ENCODE measurements at regions not wholly inside any gene's neighbourhood (a gene's known extent, or its start where the extent isn't known, plus 50 kb on each side); places are given as distances from the start of the nearest gene placed in this dataset.
"Not testable (repeated sequence)": the region's sequence is repeated elsewhere in the genome, so short reads cannot be mapped to it uniquely, and the experiment has no call there.

DNA sequence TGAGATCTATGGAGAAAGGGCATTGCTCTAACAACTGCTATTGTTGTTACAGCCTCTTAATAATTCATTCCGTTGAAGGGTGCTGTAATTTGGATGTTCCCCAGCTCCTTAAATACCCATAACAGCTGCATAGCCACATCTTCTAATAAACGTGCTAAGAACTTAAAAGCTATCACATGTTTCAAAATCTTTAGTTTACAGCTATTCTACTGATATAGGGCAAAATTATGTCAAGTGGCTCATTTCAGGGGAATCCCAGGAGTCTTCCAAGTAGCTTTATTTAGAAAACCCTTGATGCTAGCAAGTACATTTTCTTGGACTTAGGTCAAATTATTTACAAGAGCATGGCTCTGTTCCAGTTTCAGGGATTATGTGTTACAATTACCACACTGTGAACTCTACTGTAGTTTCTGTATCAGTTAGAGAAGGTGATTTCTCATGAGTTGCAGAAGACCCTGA, 990.4 kb upstream of the ACO1 start:
- DNase-seq (peak in 2 of 4 donors; percentile 36 to 64), ATAC-seq (peak; percentile 21)
- TF ChIP-seq, protein P1, sequence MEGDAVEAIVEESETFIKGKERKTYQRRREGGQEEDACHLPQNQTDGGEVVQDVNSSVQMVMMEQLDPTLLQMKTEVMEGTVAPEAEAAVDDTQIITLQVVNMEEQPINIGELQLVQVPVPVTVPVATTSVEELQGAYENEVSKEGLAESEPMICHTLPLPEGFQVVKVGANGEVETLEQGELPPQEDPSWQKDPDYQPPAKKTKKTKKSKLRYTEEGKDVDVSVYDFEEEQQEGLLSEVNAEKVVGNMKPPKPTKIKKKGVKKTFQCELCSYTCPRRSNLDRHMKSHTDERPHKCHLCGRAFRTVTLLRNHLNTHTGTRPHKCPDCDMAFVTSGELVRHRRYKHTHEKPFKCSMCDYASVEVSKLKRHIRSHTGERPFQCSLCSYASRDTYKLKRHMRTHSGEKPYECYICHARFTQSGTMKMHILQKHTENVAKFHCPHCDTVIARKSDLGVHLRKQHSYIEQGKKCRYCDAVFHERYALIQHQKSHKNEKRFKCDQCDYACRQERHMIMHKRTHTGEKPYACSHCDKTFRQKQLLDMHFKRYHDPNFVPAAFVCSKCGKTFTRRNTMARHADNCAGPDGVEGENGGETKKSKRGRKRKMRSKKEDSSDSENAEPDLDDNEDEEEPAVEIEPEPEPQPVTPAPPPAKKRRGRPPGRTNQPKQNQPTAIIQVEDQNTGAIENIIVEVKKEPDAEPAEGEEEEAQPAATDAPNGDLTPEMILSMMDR (IDR thresholded peaks at IDR 0.05) = no peak
- no peaks in the 10 kb centered on the region for H3K27me3 ChIP-seq
- intact Hi-C loops (cut with DNase I) = no loop called here
- no peak overlapping the region for H3K4me3 ChIP-seq
- H3K9me3 ChIP-seq = no peaks in the 10 kb centered on the region
- no peak overlapping the region for H3K27ac ChIP-seq
- H3K4me1 ChIP-seq = no peaks in the 10 kb centered on the region
- H3K36me3 ChIP-seq = no peaks in the 10 kb centered on the region

DNA sequence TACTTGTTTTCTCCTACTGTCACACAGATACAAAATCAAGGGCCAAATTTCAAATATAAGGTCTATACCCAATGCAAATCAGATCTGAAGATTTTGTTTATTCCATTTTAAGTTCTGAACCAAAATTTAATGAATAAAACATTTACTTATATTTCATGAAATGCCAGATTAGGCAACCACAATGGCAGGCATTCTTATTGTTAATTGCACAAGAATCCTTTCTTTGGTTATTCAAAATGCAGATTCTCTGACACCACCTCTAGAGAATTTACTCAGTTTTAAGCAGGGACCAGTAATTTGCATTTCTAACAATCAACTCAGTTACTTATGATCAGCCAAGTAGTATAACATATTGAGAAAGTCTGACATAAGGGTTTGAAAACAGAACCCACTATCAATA, 972.4 kb upstream of the ACO1 start:
- Histone ChIP-seq H3K36me3 (no peaks in the 10 kb centered on the region), H3K4me3 (no peak overlapping the region), H3K27me3 (no peaks in the 10 kb centered on the region), H3K27ac (no peak overlapping the region), H3K9me3 (peaks cover 0 to 7% of the 10 kb centered on the region in 2 donors), H3K4me1 (no peaks in the 10 kb centered on the region)
- DNase-seq (no peak), ATAC-seq (no peak)
- TF ChIP-seq, protein P1 (IDR thresholded peaks at IDR 0.05) = no peak
- intact Hi-C loops (cut with DNase I) = no loop called here

DNA sequence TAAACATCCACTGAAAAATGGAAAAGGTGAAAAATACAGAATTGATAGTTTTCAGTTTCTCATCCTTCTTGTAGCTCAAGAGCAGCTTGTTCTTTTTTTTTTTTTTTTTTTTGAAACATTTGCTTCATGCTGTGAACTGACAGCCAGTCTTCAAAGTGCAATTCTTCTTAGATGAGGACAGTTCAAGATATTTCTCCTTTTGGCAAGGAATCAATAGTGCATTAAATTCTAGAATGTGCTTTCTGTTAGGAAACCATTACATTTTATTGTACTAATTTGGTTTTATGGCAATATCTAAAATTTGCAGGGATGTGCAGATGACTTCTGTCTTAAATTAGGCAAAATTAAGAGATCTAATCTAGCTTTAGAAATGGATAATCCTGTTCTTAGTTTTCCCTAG, 969.3 kb upstream of the ACO1 start:
- Histone ChIP-seq H3K36me3 (no peaks in the 10 kb centered on the region), H3K4me1 (no peaks in the 10 kb centered on the region), H3K4me3 (no peak overlapping the region), H3K27ac (no peak overlapping the region), H3K27me3 (no peaks in the 10 kb centered on the region), H3K9me3 (peaks cover 0 to 13% of the 10 kb centered on the region in 2 donors)
- intact Hi-C loops (cut with DNase I) = no loop called here
- DNase-seq (no peak), ATAC-seq (no peak)
- TF ChIP-seq, protein P1 (IDR thresholded peaks at IDR 0.05) = no peak

DNA sequence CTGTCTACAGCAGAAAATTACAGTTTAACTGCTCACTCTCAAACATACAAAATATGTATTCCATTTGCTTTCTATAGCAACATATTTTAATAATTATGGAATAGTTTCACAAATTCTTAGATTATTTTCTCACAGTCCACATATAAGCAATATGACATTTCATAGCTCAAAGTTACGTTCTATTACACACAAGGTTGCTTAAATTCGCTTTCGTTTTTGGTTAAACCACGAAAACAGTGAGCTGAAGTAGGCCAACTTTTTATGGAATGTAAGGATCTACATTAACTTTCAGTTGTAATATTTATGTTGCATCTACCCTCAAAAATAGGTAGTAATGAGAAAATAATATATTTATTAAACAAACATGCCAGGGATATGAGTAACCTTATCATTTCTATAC, 966.0 kb upstream of the ACO1 start:
- no peak overlapping the region for H3K4me3 ChIP-seq
- TF ChIP-seq, protein P1 (IDR thresholded peaks at IDR 0.05) = no peak

DNA sequence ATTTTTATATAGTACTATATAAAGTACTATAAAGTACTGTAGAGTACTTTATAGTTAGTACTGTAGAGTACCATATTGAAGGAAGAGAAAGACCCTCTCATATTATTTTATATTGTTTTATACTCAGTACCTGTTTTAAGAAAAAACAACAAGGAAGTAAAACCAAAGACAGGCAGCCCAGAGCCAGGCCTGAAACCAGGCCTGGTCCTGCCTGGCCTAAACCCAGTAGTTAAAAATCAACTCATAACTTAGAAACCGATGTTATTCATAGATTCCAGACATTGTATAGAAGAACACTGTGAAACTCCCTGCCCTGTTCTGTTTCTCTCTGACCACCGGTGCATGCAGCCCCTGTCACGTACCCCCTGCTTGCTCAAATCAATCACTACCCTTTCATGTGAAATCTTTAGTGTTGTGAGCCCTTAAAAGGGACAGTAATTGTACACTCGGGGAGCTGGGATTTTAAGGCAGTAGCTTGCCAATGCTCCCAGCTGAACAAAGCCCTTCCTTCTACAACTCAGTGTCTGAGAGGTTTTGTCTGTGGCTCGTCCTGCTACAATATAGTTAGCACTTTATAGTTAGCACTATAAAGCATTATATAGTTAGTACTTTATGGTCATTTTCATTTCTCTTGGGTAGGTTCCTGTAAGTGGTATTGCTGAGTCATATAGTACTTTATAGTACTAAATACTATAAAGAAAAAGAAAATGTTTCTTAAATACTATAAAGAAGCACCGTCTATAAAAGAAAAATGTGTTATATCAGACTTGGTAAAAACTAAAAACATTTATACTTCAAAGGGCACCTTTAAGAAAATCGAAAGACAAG, 940.6 kb upstream of the ACO1 start:
- H3K27me3 ChIP-seq, ATAC-seq: not testable (repeated sequence)

More for the DNA sequence above, 966.0 kb upstream of the ACO1 start:
- Histone ChIP-seq H3K27me3 (no peaks in the 10 kb centered on the region), H3K36me3 (no peaks in the 10 kb centered on the region), H3K9me3 (peaks cover 0 to 6% of the 10 kb centered on the region in 2 donors), H3K4me1 (no peaks in the 10 kb centered on the region), H3K27ac (no peak overlapping the region)
- ATAC-seq (no peak), DNase-seq (no peak)
- intact Hi-C loops (cut with DNase I) = no loop called here

More for the DNA sequence above, 940.6 kb upstream of the ACO1 start:
- H3K36me3 ChIP-seq; H3K4me3 ChIP-seq; DNase-seq; H3K27ac ChIP-seq; intact Hi-C loops (cut with DNase I); H3K9me3 ChIP-seq; H3K4me1 ChIP-seq: not testable (repeated sequence)
